NT2/D1 (cell line): ENCODE measurements at regions not wholly inside any gene's neighbourhood (a gene's known extent, or its start where the extent isn't known, plus 50 kb on each side); places are given as distances from the start of the nearest gene placed in this dataset.
"Not testable (repeated sequence)": the region's sequence is repeated elsewhere in the genome, so short reads cannot be mapped to it uniquely, and the experiment has no call there.

Experiments used
- DNase-seq: peaks from one replicate; pipeline ENCODE4 v3.0.0-alpha.2; 2011; ENCODE audit warnings: low read depth, low spot score
- H3K27me3 ChIP-seq: 2 replicates; pipeline ENCODE4 v1.6.0; 2011; ENCODE audit warnings: mild to moderate bottlenecking; ENCODE audit not compliant: insufficient read length, insufficient read depth
- H3K36me3 ChIP-seq: 2 replicates; pipeline ENCODE4 v1.6.1; 2011; ENCODE audit warnings: mild to moderate bottlenecking, low read length, mixed read lengths; ENCODE audit not compliant: insufficient read depth, insufficient read length
- H3K4me1 ChIP-seq: 2 replicates; pipeline ENCODE4 v1.5.1; 2011; ENCODE audit not compliant: insufficient read depth, insufficient read length
- H3K4me3 ChIP-seq: 2 replicates; pipeline ENCODE4 v1.5.1; 2011; ENCODE audit warnings: low read depth; ENCODE audit not compliant: insufficient read length
- H3K9ac ChIP-seq: 2 replicates; pipeline ENCODE4 v1.6.0; 2011; ENCODE audit warnings: low read depth; ENCODE audit not compliant: insufficient read length
- H3K9me3 ChIP-seq: 2 replicates; pipeline ENCODE4 v1.5.1; 2011; ENCODE audit warnings: mild to moderate bottlenecking, low read length; ENCODE audit not compliant: insufficient read depth
- SUZ12 ChIP-seq: IDR thresholded peaks from 2 replicates; pipeline ENCODE4 v1.6.1; 2011; ENCODE audit not compliant: insufficient read length, insufficient read depth; ENCODE audit errors: extremely low read depth
- YY1 ChIP-seq: IDR thresholded peaks from 2 replicates; pipeline ENCODE4 v1.6.1; 2011; ENCODE audit not compliant: insufficient read length, insufficient read depth
- ZNF274 ChIP-seq: IDR thresholded peaks from 2 replicates; pipeline ENCODE4 v1.6.1; 2011; ENCODE audit warnings: mild to moderate bottlenecking, low read depth, low read length

DNA sequence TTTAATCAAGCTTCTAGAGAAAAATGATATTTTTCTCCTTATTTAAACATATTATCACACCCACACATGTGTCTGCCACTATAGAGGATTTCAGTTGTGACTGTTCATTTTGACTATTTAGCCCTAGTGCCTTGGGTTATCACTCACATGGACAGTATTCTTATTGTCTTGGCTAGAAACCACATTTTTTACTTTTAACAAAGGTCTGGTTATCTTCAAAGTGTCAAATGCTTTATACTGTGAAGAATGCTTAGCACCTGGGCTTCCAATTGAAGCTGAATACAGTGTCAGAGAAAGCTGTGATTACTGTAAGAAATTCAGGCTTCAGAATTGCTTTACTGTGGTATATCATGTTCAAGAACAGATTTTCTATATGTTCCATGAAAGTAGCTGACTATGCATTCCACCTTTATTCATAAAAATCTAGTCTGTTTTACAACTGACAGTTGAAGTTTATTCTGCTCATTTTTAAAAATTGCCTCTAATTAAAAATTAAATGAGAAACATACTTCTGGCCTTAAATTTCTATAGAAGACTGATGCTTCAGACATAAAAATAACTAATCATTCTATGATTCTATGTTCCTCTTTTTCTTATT, 278.6 kb downstream of the SEMA3D start:
- H3K4me1 ChIP-seq = no peaks in the 10 kb centered on the region
- H3K27me3 ChIP-seq = no peaks in the 10 kb centered on the region
- no peak overlapping the region for H3K9ac ChIP-seq
- H3K36me3 ChIP-seq = no peaks in the 10 kb centered on the region
- TF ChIP-seq ZNF274 = no peak
- no peak for TF ChIP-seq SUZ12
- TF ChIP-seq YY1 = no peak
- no peak overlapping the region for H3K4me3 ChIP-seq
- DNase-seq = no peak
- H3K9me3 ChIP-seq = no peaks in the 10 kb centered on the region

GRCh38 chr7:84906889-84907288, 280.0 kb downstream of the SEMA3D start:
- Histone ChIP-seq H3K4me1 (no peaks in the 10 kb centered on the region), H3K9ac (no peak overlapping the region), H3K36me3 (no peaks in the 10 kb centered on the region), H3K9me3 (no peaks in the 10 kb centered on the region), H3K4me3 (no peak overlapping the region), H3K27me3 (no peaks in the 10 kb centered on the region)
- no peak for TF ChIP-seq SUZ12
- no peak for TF ChIP-seq ZNF274
- no peak for TF ChIP-seq YY1
- no peak for DNase-seq

DNA sequence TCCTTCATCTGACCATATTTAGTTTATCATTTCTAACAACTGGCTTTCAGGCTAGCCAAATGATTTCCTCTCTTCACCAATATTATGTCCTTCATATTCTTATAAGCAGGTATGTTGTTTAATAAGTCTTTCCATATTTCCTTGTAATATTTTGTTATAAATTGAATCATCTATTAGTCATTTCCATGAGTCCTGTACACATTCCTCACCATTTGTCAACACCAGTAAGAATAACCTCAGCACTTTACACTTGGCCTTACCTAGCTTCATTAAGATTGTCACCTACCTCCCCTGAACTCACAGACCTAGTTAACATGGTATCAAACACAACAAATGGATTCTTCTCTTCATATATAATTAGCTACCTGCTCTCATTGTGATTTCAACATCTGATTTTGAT, 282.3 kb downstream of the SEMA3D start:
- DNase-seq = no peak
- H3K4me1 ChIP-seq = no peaks in the 10 kb centered on the region
- no peak overlapping the region for H3K9ac ChIP-seq
- H3K4me3 ChIP-seq = no peak overlapping the region
- no peaks in the 10 kb centered on the region for H3K9me3 ChIP-seq
- no peak for TF ChIP-seq ZNF274
- TF ChIP-seq SUZ12 = no peak
- TF ChIP-seq YY1 = no peak
- H3K27me3 ChIP-seq = no peaks in the 10 kb centered on the region
- no peaks in the 10 kb centered on the region for H3K36me3 ChIP-seq

GRCh38 chr7:84901366-84901765, 285.5 kb downstream of the SEMA3D start:
- TF ChIP-seq SUZ12 = no peak
- no peak for TF ChIP-seq YY1
- TF ChIP-seq ZNF274 = no peak
- no peaks in the 10 kb centered on the region for H3K27me3 ChIP-seq
- no peaks in the 10 kb centered on the region for H3K4me1 ChIP-seq
- no peak for DNase-seq
- no peak overlapping the region for H3K9ac ChIP-seq
- no peaks in the 10 kb centered on the region for H3K36me3 ChIP-seq
- no peaks in the 10 kb centered on the region for H3K9me3 ChIP-seq
- H3K4me3 ChIP-seq = no peak overlapping the region

- Histone ChIP-seq H3K9ac (no peak overlapping the region), H3K4me1 (no peaks in the 10 kb centered on the region), H3K27me3 (no peaks in the 10 kb centered on the region), H3K4me3 (no peak overlapping the region), H3K36me3 (no peaks in the 10 kb centered on the region), H3K9me3 (0 out of 2 replicates have a peak, but pooled peaks cover 4% of the 10 kb centered on the region)
- TF ChIP-seq YY1 = no peak
- no peak for TF ChIP-seq SUZ12
- no peak for TF ChIP-seq ZNF274
- no peak for DNase-seq
Observed at GRCh38 chr7:84900215-84900614, 286.6 kb downstream of the SEMA3D start.

- H3K9me3 ChIP-seq = 0 out of 2 replicates have a peak, but pooled peaks cover 4% of the 10 kb centered on the region
- DNase-seq = no peak
- no peaks in the 10 kb centered on the region for H3K36me3 ChIP-seq
- H3K4me3 ChIP-seq = no peak overlapping the region
- no peaks in the 10 kb centered on the region for H3K27me3 ChIP-seq
- no peak overlapping the region for H3K9ac ChIP-seq
- H3K4me1 ChIP-seq = no peaks in the 10 kb centered on the region
- TF ChIP-seq ZNF274 = no peak
- no peak for TF ChIP-seq SUZ12
- no peak for TF ChIP-seq YY1
Observed at GRCh38 chr7:84895563-84895962, 291.3 kb downstream of the SEMA3D start.

- H3K9ac ChIP-seq, H3K36me3 ChIP-seq, H3K4me3 ChIP-seq, H3K27me3 ChIP-seq, H3K9me3 ChIP-seq, DNase-seq, H3K4me1 ChIP-seq: not testable (repeated sequence)
Observed at GRCh38 chr7:84883570-84883969, 303.3 kb downstream of the SEMA3D start.

DNA sequence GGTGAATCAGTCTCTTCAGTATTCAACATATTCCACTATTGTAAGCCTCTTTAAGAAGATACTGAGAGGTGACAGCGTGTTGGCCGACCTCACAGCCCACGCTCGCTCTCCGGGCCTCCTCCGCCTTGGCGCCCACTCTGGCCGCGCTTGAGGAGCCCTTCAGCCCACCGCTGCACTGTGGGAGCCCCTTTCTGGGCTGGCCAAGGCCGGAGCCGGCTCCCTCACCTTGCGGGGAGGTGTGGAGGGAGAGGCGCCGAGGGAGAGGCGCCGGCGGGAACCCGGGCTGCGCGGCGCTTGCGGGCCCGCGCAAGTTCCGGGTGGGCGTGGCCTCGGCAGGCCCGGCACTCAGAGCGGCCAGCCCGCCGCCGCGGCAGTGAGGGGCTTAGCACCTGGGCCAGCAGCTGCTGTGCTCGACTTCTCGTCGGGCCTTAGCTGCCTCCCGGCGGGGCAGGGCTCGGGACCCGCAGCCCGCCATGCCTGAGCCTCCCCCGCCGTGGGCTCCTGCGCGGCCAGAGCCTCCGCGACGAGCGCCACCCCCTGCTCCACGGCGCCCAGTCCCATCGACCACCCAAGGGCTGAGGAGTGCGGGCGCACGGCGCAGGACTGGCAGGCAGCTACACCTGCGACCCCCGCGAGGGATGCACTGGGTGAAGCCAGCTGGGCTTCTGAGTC, 306.4 kb downstream of the SEMA3D start:
- H3K9me3 ChIP-seq, H3K27me3 ChIP-seq, H3K4me1 ChIP-seq, H3K36me3 ChIP-seq, H3K4me3 ChIP-seq, DNase-seq, H3K9ac ChIP-seq: not testable (repeated sequence)
